HG02610 (cell line): ENCODE measurements at regions not wholly inside any gene's neighbourhood (a gene's known extent, or its start where the extent isn't known, plus 50 kb on each side); places are given as distances from the start of the nearest gene placed in this dataset.
"Not testable (repeated sequence)": the region's sequence is repeated elsewhere in the genome, so short reads cannot be mapped to it uniquely, and the experiment has no call there.

Experiments
- ATAC-seq: cut with Tn5 transposase; IDR thresholded peaks from one replicate; pipeline ENCODE4 v1.9.1; 2021; ENCODE audit warnings: mild to moderate bottlenecking, moderate library complexity; ENCODE audit not compliant: unreplicated experiment

DNA sequence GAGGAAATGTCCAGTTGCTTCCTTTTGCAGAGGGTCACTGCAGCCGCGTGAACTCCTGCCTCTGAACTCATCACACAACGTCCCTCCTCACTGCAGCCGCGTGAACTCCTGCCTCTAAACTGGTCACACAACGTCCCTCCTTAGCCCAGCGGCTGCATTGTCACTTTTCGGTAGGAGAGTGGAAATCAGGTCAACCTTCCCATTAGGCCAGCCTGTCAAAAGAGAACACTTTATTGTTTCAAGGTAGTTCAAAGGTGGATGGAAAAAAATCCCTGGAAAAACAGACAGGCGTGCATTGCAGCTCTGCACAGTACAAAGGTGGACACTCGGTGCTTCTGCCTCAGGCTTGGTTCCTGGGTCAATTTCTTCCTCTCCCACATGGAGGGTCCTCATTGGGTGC is 280.2 kb downstream of the FOXL1 start:
- ATAC-seq, result no peak

DNA sequence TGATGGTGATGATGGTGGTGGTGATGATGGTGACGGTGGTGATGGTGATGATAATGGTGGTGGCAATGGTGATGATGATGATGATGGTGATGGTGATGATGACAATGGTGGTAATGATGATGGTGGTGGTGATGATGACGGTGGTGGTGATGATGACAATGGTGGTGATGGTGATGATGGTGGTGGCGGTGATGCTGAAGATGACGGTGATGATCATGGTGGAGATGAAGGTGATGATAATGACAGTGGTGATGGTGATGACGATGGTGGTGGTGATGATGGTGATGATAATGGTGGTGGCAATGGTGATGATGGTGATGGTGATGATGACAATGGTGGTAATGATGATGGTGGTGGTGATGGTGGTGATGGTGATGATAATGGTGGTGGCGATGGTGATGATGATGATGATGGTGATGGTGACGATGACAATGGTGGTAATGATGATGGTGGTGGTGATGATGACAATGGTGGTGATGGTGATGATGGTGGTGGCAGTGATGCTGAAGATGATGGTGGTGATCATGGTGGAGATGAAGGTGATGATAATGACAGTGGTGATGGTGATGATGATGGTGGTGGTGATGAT is 283.0 kb downstream of the FOXL1 start:
- ATAC-seq, result not testable (repeated sequence)

DNA sequence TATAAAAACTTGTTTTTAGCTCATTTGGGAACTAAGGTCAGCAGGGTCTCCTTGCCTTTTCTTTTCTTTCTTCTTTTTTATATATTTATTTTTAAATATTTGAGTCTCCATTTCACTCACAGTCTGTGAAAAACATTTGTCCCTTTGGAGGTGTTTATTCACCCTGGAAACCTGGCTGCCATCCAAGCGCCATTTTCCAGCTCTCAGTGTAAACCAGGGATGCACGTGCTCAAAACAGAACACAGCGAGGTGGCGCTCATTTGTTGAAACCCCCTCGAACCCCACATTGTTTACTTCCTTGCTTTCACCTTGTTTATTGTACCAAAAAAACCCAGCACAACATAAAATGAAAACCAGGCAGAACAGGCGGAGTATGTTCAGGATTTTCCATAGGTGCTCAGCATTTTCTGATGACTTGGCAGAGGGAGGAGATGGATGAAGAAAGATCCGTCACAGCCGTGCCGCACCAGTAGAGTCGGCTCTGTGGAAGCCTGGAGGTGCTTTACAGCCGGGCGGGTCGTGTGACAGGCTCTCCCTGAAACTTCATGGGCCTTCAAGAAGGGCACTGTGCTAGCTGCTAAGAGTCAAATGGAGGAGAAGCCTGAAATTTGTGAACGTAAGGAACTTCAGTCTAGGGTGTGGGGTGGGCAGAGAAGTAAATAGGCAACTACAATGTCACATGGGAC is 284.4 kb downstream of the FOXL1 start:
- no peak for ATAC-seq

DNA sequence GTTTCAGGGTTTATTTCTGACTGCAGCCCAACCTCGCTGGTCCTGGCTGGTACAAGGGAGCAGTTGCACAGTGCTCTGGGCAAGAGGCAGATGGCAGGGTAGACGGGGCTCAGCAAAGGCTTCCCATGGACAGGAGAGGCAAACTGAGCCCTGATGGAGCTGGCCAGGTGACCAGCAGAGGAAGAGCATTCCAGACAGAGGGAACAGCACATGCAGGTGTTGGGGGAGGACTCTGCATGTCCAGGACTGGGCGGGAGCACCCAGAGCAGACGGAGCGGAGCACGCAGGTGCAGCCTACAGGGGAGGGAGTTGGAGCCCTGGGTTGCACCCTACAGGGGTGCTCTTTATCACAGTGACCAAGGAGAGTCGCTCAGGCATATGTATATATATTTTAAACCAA is 285.3 kb downstream of the FOXL1 start:
- no peak for ATAC-seq

GRCh38 chr16:86864586-86864985 is 286.2 kb downstream of the FOXL1 start:
- no peak for ATAC-seq

- ATAC-seq, result no peak
These were observed 287.7 kb downstream of the FOXL1 start for GRCh38 chr16:86865851-86866662.

GRCh38 chr16:86866986-86867722 is 288.8 kb downstream of the FOXL1 start:
- no peak for ATAC-seq

DNA sequence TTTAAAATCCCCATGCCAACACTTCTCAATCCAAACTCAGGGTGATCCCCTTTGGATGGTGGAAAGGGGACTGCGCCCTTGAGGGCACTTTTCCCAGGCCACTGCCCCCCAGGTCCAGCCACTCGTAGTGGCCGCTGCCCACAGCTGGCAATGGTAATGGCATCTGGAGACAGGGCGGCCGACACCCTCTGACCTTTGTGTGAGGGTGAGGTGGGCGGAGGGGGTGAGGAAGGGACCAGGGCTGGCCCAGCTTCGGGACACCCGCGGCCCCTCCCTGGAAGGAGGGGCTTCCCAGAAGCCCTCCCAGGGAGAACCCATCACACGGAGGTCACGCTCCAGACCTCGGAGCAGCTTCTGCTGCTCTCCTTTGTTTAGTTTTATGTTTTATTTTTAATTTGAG is 289.7 kb downstream of the FOXL1 start:
- no peak for ATAC-seq

- ATAC-seq, result no peak
These were observed 290.4 kb downstream of the FOXL1 start for GRCh38 chr16:86868786-86869185.

- no peak for ATAC-seq
These were observed 291.1 kb downstream of the FOXL1 start for GRCh38 chr16:86869288-86870022.

- no peak for ATAC-seq
These were observed 292.0 kb downstream of the FOXL1 start for GRCh38 chr16:86870380-86870779.

DNA sequence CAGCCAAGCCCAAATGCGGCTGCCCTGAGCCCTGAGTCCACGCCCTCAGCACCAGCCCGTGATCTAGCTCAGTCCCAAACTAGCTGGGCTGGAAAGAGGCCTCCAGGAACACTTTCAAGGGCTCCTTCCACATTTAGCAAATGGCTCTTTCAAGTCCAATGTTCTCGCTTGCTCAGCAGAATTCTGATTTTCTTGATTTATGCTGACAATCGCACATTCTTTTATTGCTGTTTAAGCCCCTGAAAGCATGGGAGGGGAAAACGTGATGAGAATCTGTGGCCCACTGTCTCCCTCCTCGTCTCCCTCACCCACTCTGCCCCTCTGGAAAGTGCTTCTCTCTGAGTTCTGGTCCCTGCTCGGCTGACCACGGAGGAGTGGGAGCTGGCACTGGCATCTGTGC is 293.8 kb downstream of the FOXL1 start:
- ATAC-seq, result no peak

DNA sequence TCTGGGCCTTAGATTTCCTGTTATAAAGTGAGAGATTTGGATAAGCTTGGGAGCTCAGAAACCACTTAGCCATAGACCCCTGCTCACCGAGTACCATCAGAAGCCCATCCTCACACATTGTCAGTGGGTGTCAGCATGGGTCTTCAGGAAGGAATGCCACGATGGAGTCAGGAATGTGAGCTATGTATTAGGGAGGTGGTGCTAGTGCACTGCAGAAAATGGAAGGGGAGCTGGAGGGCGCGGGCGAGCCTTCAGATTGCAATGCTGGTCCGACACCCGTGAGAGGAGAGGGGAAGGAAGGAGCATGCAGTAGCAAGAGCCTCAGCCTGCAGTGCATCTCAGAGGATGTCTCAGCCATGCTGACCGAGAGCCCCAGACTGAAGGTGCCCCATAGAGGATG is 294.5 kb downstream of the FOXL1 start:
- no peak for ATAC-seq

GRCh38 chr16:86874141-86874540 is 295.8 kb downstream of the FOXL1 start:
- no peak for ATAC-seq

DNA sequence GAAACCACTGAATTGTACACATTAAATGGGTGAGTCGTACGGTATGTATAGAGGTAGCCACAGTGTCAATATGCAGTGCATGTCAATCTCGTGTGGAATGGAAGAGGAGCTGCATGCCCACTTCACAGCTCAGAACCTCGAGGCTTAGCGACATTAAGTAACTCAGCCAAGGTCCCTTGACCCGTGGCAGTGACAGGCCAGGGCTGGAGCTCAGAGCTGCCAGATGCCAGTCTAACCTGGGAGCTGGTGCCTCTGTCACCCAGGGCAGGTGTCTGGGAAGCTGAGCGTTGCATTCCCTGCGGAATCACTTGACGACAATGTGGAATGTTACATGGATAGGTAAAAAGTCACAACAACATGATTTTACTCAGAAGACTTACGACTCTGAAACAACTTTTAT is 298.1 kb downstream of the FOXL1 start:
- no peak for ATAC-seq

DNA sequence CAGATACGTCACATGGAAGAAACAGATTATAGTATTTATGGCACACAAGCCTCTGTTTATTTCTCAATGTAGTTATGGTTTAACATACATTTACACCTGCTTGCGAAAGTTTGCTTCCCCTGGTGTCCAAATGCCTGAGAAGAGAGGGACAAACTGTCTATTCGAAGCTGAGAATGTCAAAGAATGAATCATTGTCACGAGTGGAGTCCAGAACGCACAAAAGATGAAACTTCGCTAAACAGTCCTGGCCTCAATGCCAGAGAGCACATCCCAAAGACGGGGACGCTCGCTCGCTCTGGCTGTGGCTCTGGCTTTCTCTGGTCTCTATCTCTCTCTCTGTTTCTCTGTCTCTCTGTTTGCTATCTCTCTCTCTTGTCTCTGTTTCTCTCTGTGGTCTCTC is 298.8 kb downstream of the FOXL1 start:
- no peak for ATAC-seq

GRCh38 chr16:86877835-86878234 is 299.5 kb downstream of the FOXL1 start:
- no peak for ATAC-seq

- ATAC-seq, result no peak
These were observed 300.1 kb downstream of the FOXL1 start for GRCh38 chr16:86878236-86879080.

DNA sequence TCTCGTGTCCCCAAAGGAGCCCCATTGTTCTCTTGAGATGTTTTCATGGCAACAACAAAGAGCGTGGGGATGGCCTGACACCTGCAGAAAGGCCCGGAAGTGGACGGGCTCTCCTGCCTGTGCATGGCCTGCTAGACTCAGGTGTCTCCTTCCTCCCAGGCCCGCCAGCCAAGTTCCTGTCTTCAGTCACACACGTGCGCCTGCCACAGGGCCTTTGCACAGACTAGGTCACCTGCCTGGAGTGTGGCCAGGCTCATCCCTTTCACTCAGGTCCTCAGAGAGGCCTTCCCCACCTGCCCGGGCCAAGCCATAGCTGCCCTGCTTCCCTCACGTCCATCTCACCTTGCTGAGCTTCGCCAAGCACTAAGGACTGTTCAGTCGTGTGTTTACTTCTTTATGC is 300.9 kb downstream of the FOXL1 start:
- ATAC-seq, result no peak
